ENCODE measurements at regions not wholly inside any gene's neighbourhood (a gene's known extent, or its start where the extent isn't known, plus 50 kb on each side); places are given as distances from the start of the nearest gene placed in this dataset.
"Not testable (repeated sequence)": the region's sequence is repeated elsewhere in the genome, so short reads cannot be mapped to it uniquely, and the experiment has no call there.

DNA sequence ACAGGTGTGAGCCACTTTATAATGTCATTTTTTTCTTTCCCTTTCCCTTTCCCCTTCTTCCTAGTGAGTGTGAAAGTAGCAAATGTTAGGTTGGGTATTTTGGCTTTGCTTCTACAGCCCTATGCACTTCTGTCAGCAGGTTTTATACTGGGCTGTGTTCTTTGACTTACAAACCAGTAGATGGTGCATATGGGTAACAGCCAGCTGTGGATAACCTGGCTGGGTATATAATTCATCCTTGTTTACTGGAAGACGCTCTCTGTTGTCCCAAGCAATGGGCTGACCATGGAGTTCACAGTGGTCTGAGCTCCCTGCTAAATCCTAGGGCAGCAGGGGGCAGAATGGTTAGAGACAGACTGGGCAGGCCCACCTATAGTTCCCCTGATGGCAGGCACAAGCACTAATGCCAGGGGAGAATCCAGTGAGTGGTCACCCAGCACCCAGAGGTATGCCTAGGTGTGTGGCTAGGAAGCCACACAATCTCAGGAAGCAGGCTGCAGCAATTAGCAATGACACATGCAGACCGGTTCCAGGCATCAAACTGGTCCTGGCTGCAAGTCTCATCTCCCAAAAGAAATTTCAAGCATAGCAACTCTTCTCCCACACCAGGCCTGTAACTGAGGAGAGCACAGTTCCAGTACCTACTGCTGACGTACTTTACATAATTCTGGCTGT, 592.7 kb upstream of the MAN1A1 start:
- TF ChIP-seq, protein P1, sequence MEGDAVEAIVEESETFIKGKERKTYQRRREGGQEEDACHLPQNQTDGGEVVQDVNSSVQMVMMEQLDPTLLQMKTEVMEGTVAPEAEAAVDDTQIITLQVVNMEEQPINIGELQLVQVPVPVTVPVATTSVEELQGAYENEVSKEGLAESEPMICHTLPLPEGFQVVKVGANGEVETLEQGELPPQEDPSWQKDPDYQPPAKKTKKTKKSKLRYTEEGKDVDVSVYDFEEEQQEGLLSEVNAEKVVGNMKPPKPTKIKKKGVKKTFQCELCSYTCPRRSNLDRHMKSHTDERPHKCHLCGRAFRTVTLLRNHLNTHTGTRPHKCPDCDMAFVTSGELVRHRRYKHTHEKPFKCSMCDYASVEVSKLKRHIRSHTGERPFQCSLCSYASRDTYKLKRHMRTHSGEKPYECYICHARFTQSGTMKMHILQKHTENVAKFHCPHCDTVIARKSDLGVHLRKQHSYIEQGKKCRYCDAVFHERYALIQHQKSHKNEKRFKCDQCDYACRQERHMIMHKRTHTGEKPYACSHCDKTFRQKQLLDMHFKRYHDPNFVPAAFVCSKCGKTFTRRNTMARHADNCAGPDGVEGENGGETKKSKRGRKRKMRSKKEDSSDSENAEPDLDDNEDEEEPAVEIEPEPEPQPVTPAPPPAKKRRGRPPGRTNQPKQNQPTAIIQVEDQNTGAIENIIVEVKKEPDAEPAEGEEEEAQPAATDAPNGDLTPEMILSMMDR (IDR thresholded peaks at IDR 0.05; ENCODE audit: insufficient read depth, low read length, missing control alignments): no peak
- no peak overlapping the region for H3K4me3 ChIP-seq (ENCODE audit: low read depth, low read length)
- CTCF ChIA-PET: no interaction called here
- DNase-seq (ENCODE audit: low read depth, low spot score): no peak
- POLR2A ChIA-PET: no interaction called here

DNA sequence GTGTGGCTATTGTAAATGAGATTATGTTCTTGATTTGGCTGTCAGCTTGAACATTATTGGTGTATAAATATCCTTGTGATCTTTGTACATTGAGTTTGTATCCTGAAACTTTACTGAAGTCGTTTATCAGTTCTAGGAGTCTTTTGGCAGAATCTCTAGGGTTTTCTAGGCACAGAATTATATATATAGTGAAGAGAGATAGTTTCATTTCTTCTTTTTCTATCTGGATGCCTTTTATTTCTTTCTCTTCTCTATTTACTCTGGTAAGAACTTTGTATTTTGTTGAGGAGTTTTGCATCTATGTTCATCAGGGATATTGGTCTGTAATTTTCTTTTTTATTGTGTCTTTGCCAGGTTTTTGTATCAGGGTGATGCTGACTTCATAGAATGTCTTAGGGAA, 589.2 kb upstream of the MAN1A1 start:
- TF ChIP-seq, protein P1 (IDR thresholded peaks at IDR 0.05; ENCODE audit: insufficient read depth, low read length, missing control alignments): no peak
- ChIA-PET POLR2A (no interaction called here), CTCF (no interaction called here)
- DNase-seq (ENCODE audit: low read depth, low spot score): no peak
- H3K4me3 ChIP-seq (ENCODE audit: low read depth, low read length): no peak overlapping the region

DNA sequence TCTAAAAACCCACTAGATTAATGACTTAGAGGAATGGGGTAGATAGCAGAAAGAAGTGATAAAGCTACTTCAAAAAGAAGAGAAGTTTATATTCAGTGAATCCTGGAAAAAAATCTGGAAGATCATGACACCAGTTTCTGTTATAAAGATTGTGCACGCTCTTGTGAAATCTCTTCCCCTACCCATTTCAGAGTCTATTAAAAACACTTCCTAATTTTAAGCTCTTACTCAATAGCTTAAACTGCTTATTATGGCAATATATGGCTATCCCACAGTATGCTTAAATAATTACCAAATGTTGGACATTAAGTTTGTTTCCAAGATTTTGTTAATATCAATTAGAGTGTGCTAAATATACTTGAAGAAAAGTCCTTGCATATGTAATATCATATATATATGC, 585.3 kb upstream of the MAN1A1 start:
- no peak overlapping the region for H3K4me3 ChIP-seq (ENCODE audit: low read depth, low read length)
- TF ChIP-seq, protein P1 (IDR thresholded peaks at IDR 0.05; ENCODE audit: insufficient read depth, low read length, missing control alignments): no peak
- POLR2A ChIA-PET: no interaction called here
- no peak for DNase-seq (ENCODE audit: low read depth, low spot score)
- CTCF ChIA-PET: interaction anchor here (0.8 kb wide), 1 partner anchor 90 kb away, joined by 3 read pairs; no protein-coding TSS in a partner anchor

DNA sequence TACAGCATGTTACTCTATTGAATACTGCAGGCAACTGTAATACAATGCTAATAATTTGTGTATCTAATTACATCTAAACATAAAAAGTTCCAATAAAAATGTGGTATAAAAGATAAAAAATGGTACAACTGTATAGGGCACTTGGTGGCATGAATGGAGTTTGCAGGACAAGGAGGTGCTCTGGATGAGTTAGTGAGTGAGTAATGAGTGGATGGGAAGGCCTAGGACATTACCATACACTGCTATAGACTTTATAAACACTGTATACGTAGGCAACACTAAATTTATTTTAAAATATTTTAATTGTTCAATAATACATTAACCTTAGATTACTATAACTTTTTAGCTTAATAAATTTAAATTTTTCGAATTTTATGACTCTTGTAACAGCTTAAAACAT, 579.6 kb upstream of the MAN1A1 start:
- CTCF ChIA-PET: no interaction called here
- TF ChIP-seq, protein P1 (IDR thresholded peaks at IDR 0.05; ENCODE audit: insufficient read depth, low read length, missing control alignments): no peak

DNA sequence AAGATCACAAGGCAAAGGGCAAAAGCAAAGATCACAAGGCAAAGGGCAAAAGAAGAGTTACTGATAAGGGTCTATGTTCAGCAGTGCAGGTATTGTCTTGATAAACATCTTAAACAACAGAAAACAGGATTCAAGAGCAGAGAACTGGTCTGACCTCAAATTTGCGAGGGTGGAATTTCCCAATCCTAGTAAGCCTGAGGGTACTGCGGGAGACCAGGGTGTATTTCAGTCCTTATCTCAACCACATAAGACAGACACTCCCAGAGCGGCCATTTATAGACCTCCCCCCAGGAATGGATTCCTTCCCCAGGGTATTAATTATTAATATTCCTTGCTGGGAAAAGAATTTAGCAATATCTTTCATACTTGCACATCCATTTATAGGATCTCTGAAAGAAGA, 575.3 kb upstream of the MAN1A1 start:
- CTCF ChIA-PET; DNase-seq (ENCODE audit: low read depth, low spot score); POLR2A ChIA-PET; H3K4me3 ChIP-seq (ENCODE audit: low read depth, low read length): not testable (repeated sequence)

More for the DNA sequence above, 579.6 kb upstream of the MAN1A1 start:
- no peak overlapping the region for H3K4me3 ChIP-seq (ENCODE audit: low read depth, low read length)
- no peak for DNase-seq (ENCODE audit: low read depth, low spot score)
- POLR2A ChIA-PET: no interaction called here

DNA sequence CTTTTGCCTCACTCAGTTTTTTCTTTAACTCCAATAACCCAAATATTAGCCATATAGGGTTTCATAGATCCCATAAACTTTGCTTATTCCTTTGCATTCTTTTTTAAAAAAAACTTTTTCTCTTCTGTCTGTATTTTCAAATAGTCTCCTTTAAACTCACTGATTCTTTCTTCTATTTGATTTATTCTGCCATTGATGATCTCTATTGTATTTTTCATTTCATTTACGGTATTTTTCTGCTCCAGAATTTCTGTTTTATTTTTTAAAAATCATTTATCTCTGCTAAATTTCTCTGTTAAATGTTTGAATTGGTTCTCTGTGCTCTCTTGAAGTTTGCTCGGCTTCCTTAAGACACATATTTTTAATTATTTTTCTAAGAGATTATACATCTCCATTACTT, 573.3 kb upstream of the MAN1A1 start:
- ChIA-PET POLR2A (no interaction called here), CTCF (no interaction called here)
- H3K4me3 ChIP-seq (ENCODE audit: low read depth, low read length): no peak overlapping the region
- no peak for DNase-seq (ENCODE audit: low read depth, low spot score)
- TF ChIP-seq, protein P1 (IDR thresholded peaks at IDR 0.05; ENCODE audit: insufficient read depth, low read length, missing control alignments): no peak

DNA sequence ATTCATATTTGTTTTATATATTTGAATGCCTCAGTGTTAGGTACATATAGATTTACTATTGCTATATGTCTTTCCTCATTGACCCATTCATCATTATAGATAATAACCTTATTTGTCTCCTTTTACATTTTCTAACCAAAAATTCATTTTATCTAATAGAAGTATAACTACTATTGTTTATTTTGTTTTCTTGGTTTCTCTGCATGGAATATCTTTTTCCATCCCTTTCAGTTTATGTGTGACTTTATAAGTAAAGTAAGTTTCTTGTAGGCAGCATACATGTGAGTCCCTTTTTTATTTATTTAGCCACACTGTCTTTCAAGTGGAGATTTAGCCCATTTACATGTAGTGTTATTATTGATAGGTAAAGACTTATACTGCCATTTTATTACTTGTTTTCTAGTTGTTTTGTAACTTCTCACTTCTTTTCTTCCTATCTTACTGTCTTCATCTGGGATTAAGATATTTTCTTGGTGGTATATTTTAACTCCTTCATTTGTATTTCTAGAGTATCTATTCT, 572.0 kb upstream of the MAN1A1 start:
- ChIA-PET CTCF (no interaction called here), POLR2A (no interaction called here)
- TF ChIP-seq, protein P1 (IDR thresholded peaks at IDR 0.05; ENCODE audit: insufficient read depth, low read length, missing control alignments): no peak
- DNase-seq (ENCODE audit: low read depth, low spot score): no peak
- H3K4me3 ChIP-seq (ENCODE audit: low read depth, low read length): no peak overlapping the region

All from AG04449 (cell line).